HL-60 (cell line): ENCODE measurements at regions not wholly inside any gene's neighbourhood (a gene's known extent, or its start where the extent isn't known, plus 50 kb on each side); places are given as distances from the start of the nearest gene placed in this dataset.

ENCODE experiments used
- GABPA ChIP-seq: IDR thresholded peaks from 2 replicates; pipeline ENCODE4 v1.6.1; 2012; ENCODE audit warnings: low read depth
- POLR2AphosphoS5 ChIP-seq: IDR thresholded peaks from 2 replicates; pipeline ENCODE4 v1.6.1; 2012; ENCODE audit warnings: low read depth
- TF ChIP-seq, protein P1 (sequence below): IDR thresholded peaks from 2 replicates; pipeline ENCODE4 v1.6.1; 2012; ENCODE audit warnings: low read depth; ENCODE audit not compliant: insufficient replicate concordance

DNA sequence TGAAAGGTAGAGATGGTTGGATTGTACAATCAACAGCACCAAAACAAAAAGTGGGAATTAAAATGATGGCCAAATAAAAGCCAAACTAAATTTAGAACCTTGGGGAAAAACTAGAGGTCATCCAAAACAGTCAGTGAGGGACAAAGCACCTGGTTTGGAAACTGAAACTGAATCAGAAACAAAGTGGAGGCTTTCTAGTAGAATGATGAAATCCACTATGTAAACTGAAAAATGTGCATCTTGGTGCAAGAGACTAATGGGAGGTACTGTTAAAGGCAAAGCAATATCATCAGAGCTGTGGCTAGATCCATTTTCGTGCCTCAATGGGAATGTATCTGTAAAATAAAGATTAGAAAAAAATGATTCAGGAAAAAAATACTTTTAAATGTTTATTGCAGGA is 380.0 kb upstream of the GJE1 start:
- TF ChIP-seq, protein P1, sequence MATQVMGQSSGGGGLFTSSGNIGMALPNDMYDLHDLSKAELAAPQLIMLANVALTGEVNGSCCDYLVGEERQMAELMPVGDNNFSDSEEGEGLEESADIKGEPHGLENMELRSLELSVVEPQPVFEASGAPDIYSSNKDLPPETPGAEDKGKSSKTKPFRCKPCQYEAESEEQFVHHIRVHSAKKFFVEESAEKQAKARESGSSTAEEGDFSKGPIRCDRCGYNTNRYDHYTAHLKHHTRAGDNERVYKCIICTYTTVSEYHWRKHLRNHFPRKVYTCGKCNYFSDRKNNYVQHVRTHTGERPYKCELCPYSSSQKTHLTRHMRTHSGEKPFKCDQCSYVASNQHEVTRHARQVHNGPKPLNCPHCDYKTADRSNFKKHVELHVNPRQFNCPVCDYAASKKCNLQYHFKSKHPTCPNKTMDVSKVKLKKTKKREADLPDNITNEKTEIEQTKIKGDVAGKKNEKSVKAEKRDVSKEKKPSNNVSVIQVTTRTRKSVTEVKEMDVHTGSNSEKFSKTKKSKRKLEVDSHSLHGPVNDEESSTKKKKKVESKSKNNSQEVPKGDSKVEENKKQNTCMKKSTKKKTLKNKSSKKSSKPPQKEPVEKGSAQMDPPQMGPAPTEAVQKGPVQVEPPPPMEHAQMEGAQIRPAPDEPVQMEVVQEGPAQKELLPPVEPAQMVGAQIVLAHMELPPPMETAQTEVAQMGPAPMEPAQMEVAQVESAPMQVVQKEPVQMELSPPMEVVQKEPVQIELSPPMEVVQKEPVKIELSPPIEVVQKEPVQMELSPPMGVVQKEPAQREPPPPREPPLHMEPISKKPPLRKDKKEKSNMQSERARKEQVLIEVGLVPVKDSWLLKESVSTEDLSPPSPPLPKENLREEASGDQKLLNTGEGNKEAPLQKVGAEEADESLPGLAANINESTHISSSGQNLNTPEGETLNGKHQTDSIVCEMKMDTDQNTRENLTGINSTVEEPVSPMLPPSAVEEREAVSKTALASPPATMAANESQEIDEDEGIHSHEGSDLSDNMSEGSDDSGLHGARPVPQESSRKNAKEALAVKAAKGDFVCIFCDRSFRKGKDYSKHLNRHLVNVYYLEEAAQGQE = no peak
- TF ChIP-seq POLR2AphosphoS5 = no peak
- TF ChIP-seq GABPA = no peak
